ENCODE measurements at regions not wholly inside any gene's neighbourhood (a gene's known extent, or its start where the extent isn't known, plus 50 kb on each side); places are given as distances from the start of the nearest gene placed in this dataset.

- Histone ChIP-seq H4K20me1 (ENCODE audit: insufficient read depth, poor library complexity, severe bottlenecking) (no peaks in the 10 kb centered on the region), H3K4me2 (no peak overlapping the region), H2AFZ (no peak overlapping the region), H3K36me3 (replicated peaks; ENCODE audit: insufficient read depth, low read depth) (no peaks in the 10 kb centered on the region), H3K4me3 (no peak overlapping the region), H3K79me2 (no peaks in the 10 kb centered on the region), H3K4me1 (ENCODE audit: insufficient read depth) (no peaks in the 10 kb centered on the region), H3K9me3 (ENCODE audit: low read depth) (no peaks in the 10 kb centered on the region), H3K27me3 (no peaks in the 10 kb centered on the region), H3K9me2 (replicated peaks; ENCODE audit: insufficient read depth) (no peaks in the 10 kb centered on the region), H3K27ac (no peak overlapping the region)
- no peak for TF ChIP-seq EZH2phosphoT487 (IDR thresholded peaks at IDR 0.05; ENCODE audit: low read depth, severe bottlenecking, unreplicated experiment)
- no peak for TF ChIP-seq EZH2 (IDR thresholded peaks at IDR 0.05; ENCODE audit: borderline replicate concordance)
- TF ChIP-seq CTCF (IDR thresholded peaks at IDR 0.05; ENCODE audit: poor library complexity) = no peak
- no peak for DNase-seq (ENCODE audit: low spot score)
Measured at GRCh38 chr9:86668488-86668887, 278.8 kb downstream of the GAS1 start.

- H3K36me3 ChIP-seq (replicated peaks; ENCODE audit: insufficient read depth, low read depth) = no peaks in the 10 kb centered on the region
- H4K20me1 ChIP-seq (ENCODE audit: insufficient read depth, poor library complexity, severe bottlenecking) = no peaks in the 10 kb centered on the region
- no peak for TF ChIP-seq EZH2 (IDR thresholded peaks at IDR 0.05; ENCODE audit: borderline replicate concordance)
- no peak for TF ChIP-seq CTCF (IDR thresholded peaks at IDR 0.05; ENCODE audit: poor library complexity)
- no peak for TF ChIP-seq EZH2phosphoT487 (IDR thresholded peaks at IDR 0.05; ENCODE audit: low read depth, severe bottlenecking, unreplicated experiment)
- H3K4me2 ChIP-seq = no peak overlapping the region
- H3K79me2 ChIP-seq = no peaks in the 10 kb centered on the region
- H3K9me3 ChIP-seq (ENCODE audit: low read depth) = no peaks in the 10 kb centered on the region
- WGBS (ENCODE audit: low lambda C conversion rate, missing lambda C conversion rate) = 87% methylated on average over 4 of the region's 4 CpGs
- H3K9me2 ChIP-seq (replicated peaks; ENCODE audit: insufficient read depth) = no peaks in the 10 kb centered on the region
- H3K27me3 ChIP-seq = no peaks in the 10 kb centered on the region
- H2AFZ ChIP-seq = no peak overlapping the region
- H3K4me1 ChIP-seq (ENCODE audit: insufficient read depth) = no peaks in the 10 kb centered on the region
- DNase-seq (ENCODE audit: low spot score) = no peak
- no peak overlapping the region for H3K27ac ChIP-seq
- H3K4me3 ChIP-seq = no peak overlapping the region
Measured at GRCh38 chr9:86667307-86667706, 280.0 kb downstream of the GAS1 start.

GRCh38 chr9:86665416-86665815 is 281.9 kb downstream of the GAS1 start:
- DNase-seq (ENCODE audit: low spot score) = no peak
- H3K27ac ChIP-seq = no peak overlapping the region
- no peaks in the 10 kb centered on the region for H3K9me3 ChIP-seq (ENCODE audit: low read depth)
- H3K27me3 ChIP-seq = no peaks in the 10 kb centered on the region
- no peaks in the 10 kb centered on the region for H4K20me1 ChIP-seq (ENCODE audit: insufficient read depth, poor library complexity, severe bottlenecking)
- no peaks in the 10 kb centered on the region for H3K9me2 ChIP-seq (replicated peaks; ENCODE audit: insufficient read depth)
- no peaks in the 10 kb centered on the region for H3K36me3 ChIP-seq (replicated peaks; ENCODE audit: insufficient read depth, low read depth)
- H2AFZ ChIP-seq = no peak overlapping the region
- TF ChIP-seq EZH2phosphoT487 (IDR thresholded peaks at IDR 0.05; ENCODE audit: low read depth, severe bottlenecking, unreplicated experiment) = no peak
- H3K4me2 ChIP-seq = no peak overlapping the region
- no peaks in the 10 kb centered on the region for H3K4me1 ChIP-seq (ENCODE audit: insufficient read depth)
- H3K79me2 ChIP-seq = no peaks in the 10 kb centered on the region
- no peak overlapping the region for H3K4me3 ChIP-seq
- WGBS (ENCODE audit: low lambda C conversion rate, missing lambda C conversion rate) = 69% methylated on average over 1 of the region's 1 CpG

- Histone ChIP-seq H3K4me3 (no peak overlapping the region), H3K9me2 (replicated peaks; ENCODE audit: insufficient read depth) (no peaks in the 10 kb centered on the region), H4K20me1 (ENCODE audit: insufficient read depth, poor library complexity, severe bottlenecking) (no peaks in the 10 kb centered on the region), H3K4me2 (no peak overlapping the region), H3K27me3 (no peaks in the 10 kb centered on the region), H3K27ac (no peak overlapping the region), H3K9me3 (ENCODE audit: low read depth) (no peaks in the 10 kb centered on the region), H3K79me2 (no peaks in the 10 kb centered on the region), H3K36me3 (replicated peaks; ENCODE audit: insufficient read depth, low read depth) (no peaks in the 10 kb centered on the region), H2AFZ (no peak overlapping the region), H3K4me1 (ENCODE audit: insufficient read depth) (no peaks in the 10 kb centered on the region)
- no peak for DNase-seq (ENCODE audit: low spot score)
- TF ChIP-seq EZH2 (IDR thresholded peaks at IDR 0.05; ENCODE audit: borderline replicate concordance) (no peak), CTCF (IDR thresholded peaks at IDR 0.05; ENCODE audit: poor library complexity) (no peak)
- 81% methylated on average over 7 of the region's 7 CpGs for WGBS (ENCODE audit: low lambda C conversion rate, missing lambda C conversion rate)
Measured at GRCh38 chr9:86664603-86665002, 282.7 kb downstream of the GAS1 start.

All from hepatocyte (in vitro differentiated cells).